ENCODE measurements at regions not wholly inside any gene's neighbourhood (a gene's known extent, or its start where the extent isn't known, plus 50 kb on each side); places are given as distances from the start of the nearest gene placed in this dataset.

DNA sequence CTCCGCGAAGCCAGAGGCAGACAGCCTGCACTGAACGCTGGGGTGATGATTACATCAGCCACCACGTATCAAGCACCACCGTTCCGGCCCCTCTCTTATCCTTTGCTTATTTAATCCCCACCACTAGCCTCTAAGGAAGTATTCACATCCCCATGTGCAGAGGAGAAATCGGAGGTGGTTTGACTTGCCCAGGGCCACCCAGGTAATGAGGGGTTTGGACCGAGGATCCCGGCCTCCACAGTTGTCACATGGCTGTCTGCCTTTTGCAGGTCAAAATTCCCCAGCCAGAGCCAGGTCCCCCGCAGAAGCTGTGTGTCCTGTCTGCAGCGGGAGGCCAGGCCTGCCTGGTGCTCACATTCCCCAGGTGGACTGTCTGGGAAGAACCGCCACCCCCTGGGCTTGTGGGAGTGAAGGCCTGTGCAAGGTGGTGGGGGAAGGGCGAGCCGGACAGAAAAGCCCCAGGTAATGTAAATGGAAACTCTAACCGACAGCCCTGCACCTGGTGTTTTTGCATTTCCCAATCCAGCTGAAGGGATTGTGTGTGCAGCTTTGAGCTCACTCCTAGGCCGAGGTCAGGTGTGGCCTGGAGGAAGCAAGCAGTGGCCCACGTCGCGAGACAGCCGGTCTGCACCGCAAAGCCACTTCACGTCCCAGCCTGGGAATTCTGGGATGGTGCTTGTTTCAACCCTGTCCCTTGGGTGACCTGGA lies 108.5 kb upstream of the ID2 start:
- TF ChIP-seq, protein P1, sequence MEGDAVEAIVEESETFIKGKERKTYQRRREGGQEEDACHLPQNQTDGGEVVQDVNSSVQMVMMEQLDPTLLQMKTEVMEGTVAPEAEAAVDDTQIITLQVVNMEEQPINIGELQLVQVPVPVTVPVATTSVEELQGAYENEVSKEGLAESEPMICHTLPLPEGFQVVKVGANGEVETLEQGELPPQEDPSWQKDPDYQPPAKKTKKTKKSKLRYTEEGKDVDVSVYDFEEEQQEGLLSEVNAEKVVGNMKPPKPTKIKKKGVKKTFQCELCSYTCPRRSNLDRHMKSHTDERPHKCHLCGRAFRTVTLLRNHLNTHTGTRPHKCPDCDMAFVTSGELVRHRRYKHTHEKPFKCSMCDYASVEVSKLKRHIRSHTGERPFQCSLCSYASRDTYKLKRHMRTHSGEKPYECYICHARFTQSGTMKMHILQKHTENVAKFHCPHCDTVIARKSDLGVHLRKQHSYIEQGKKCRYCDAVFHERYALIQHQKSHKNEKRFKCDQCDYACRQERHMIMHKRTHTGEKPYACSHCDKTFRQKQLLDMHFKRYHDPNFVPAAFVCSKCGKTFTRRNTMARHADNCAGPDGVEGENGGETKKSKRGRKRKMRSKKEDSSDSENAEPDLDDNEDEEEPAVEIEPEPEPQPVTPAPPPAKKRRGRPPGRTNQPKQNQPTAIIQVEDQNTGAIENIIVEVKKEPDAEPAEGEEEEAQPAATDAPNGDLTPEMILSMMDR (conservative IDR thresholded peaks at IDR 0.05; ENCODE audit: low read length) = no peak
- TF ChIP-seq EZH2phosphoT487 (IDR thresholded peaks at IDR 0.05; ENCODE audit: borderline replicate concordance) = no peak
- Histone ChIP-seq H3K36me3 (ENCODE audit: insufficient read depth, low read length) (no peaks in the 10 kb centered on the region), H2AFZ (ENCODE audit: low read length) (no peak overlapping the region), H3K9me3 (ENCODE audit: insufficient read depth, low read depth, low read length) (no peaks in the 10 kb centered on the region), H3K4me1 (ENCODE audit: insufficient read depth, low read length, poor library complexity, severe bottlenecking) (peaks cover 46% of the 10 kb centered on the region), H3K4me2 (ENCODE audit: low read depth, low read length, poor library complexity, severe bottlenecking) (no peak overlapping the region), H3K27me3 (ENCODE audit: insufficient read depth, low read length, poor library complexity, severe bottlenecking) (no peaks in the 10 kb centered on the region), H3K9ac (ENCODE audit: low read depth, low read length, poor library complexity, severe bottlenecking) (no peak overlapping the region), H3K79me2 (ENCODE audit: insufficient read depth, low read length) (no peaks in the 10 kb centered on the region), H3K9me2 (replicated peaks; ENCODE audit: low read depth, low read length) (no peaks in the 10 kb centered on the region), H3F3A (ENCODE audit: low read depth) (no peaks in the 10 kb centered on the region), H3K4me3 (ENCODE audit: low read length, poor library complexity, severe bottlenecking) (no peak overlapping the region), H4K20me1 (ENCODE audit: insufficient read depth, low read length, poor library complexity, severe bottlenecking) (no peaks in the 10 kb centered on the region)

DNA sequence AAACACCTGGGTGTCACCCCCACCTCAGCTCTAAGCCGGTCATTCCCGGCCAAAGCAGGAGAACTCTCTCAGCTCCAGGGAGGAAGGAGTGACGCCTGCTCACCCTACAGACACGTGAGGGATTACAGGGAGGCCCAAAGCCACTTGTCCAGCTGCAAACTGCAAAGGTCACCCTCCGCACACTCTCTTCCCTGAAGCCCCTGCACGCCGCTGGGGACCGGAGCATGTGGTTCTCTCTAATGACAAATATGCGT lies 108.0 kb upstream of the ID2 start:
- Histone ChIP-seq H3K27me3 (ENCODE audit: insufficient read depth, low read length, poor library complexity, severe bottlenecking) (no peaks in the 10 kb centered on the region), H3K9me2 (replicated peaks; ENCODE audit: low read depth, low read length) (no peaks in the 10 kb centered on the region), H2AFZ (ENCODE audit: low read length) (no peak overlapping the region), H3F3A (ENCODE audit: low read depth) (no peaks in the 10 kb centered on the region), H3K79me2 (ENCODE audit: insufficient read depth, low read length) (no peaks in the 10 kb centered on the region), H4K20me1 (ENCODE audit: insufficient read depth, low read length, poor library complexity, severe bottlenecking) (no peaks in the 10 kb centered on the region), H3K4me1 (ENCODE audit: insufficient read depth, low read length, poor library complexity, severe bottlenecking) (peaks cover 51% of the 10 kb centered on the region), H3K4me3 (ENCODE audit: low read length, poor library complexity, severe bottlenecking) (no peak overlapping the region), H3K4me2 (ENCODE audit: low read depth, low read length, poor library complexity, severe bottlenecking) (no peak overlapping the region), H3K9ac (ENCODE audit: low read depth, low read length, poor library complexity, severe bottlenecking) (no peak overlapping the region), H3K9me3 (ENCODE audit: insufficient read depth, low read depth, low read length) (no peaks in the 10 kb centered on the region), H3K36me3 (ENCODE audit: insufficient read depth, low read length) (no peaks in the 10 kb centered on the region)
- TF ChIP-seq, protein P1 (conservative IDR thresholded peaks at IDR 0.05; ENCODE audit: low read length) = no peak
- no peak for TF ChIP-seq EZH2phosphoT487 (IDR thresholded peaks at IDR 0.05; ENCODE audit: borderline replicate concordance)

DNA sequence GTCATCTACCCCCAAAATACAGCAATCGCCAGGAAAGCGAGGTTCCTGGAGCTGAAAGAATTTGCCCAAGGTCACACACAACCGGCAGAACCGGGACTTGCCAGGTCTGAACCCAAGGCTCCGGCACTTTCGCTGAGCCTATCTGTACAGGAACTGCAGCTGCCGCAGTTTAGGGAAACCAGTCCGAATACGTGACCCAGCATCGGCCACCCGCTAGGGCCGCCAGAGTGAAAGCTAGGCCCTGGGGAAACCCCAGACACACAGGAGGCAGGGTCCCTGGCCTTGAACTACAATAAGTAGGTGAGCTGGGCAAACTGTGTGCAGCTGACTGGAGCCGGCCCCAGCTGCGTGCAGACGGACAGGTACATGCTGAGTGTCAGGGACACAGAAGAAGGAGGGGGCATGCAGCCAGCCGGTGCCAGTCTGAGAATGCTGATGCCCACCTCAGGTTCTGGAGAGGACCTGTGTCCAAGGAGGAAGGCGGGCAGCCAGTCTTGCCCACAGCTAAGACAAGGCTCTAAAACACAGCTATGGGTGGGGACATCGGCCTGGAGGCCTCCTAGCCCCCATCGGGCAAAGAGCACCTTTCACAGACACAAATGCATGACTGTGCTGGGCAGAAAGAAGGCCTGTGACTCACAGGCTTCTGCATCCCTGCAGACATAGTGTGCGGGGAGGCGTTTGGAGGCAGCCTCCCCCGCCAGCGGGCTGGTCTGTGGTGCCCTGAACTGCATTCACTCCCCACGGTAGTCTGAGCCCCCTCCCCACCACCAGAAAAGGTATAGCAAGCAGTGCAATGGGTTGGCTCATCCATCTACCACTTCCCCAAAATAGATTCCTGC lies 107.4 kb upstream of the ID2 start:
- TF ChIP-seq, protein P1 (conservative IDR thresholded peaks at IDR 0.05; ENCODE audit: low read length) = no peak
- no peak for TF ChIP-seq EZH2phosphoT487 (IDR thresholded peaks at IDR 0.05; ENCODE audit: borderline replicate concordance)
- H3F3A ChIP-seq (ENCODE audit: low read depth) = no peaks in the 10 kb centered on the region
- no peak overlapping the region for H2AFZ ChIP-seq (ENCODE audit: low read length)
- H3K79me2 ChIP-seq (ENCODE audit: insufficient read depth, low read length) = no peaks in the 10 kb centered on the region
- no peaks in the 10 kb centered on the region for H3K27me3 ChIP-seq (ENCODE audit: insufficient read depth, low read length, poor library complexity, severe bottlenecking)
- peak overlapping the region; percentile 73 for H3K4me2 ChIP-seq (ENCODE audit: low read depth, low read length, poor library complexity, severe bottlenecking)
- H3K4me3 ChIP-seq (ENCODE audit: low read length, poor library complexity, severe bottlenecking) = peak overlapping the region; percentile 62
- peak overlapping the region; percentile 42 for H3K9ac ChIP-seq (ENCODE audit: low read depth, low read length, poor library complexity, severe bottlenecking)
- H3K36me3 ChIP-seq (ENCODE audit: insufficient read depth, low read length) = no peaks in the 10 kb centered on the region
- H3K4me1 ChIP-seq (ENCODE audit: insufficient read depth, low read length, poor library complexity, severe bottlenecking) = peaks cover 53% of the 10 kb centered on the region
- H3K9me2 ChIP-seq (replicated peaks; ENCODE audit: low read depth, low read length) = no peaks in the 10 kb centered on the region
- H4K20me1 ChIP-seq (ENCODE audit: insufficient read depth, low read length, poor library complexity, severe bottlenecking) = no peaks in the 10 kb centered on the region
- H3K9me3 ChIP-seq (ENCODE audit: insufficient read depth, low read depth, low read length) = no peaks in the 10 kb centered on the region

All from Loucy (cell line).